H7 (cell line): ENCODE measurements at regions not wholly inside any gene's neighbourhood (a gene's known extent, or its start where the extent isn't known, plus 50 kb on each side); places are given as distances from the start of the nearest gene placed in this dataset.
"Not testable (repeated sequence)": the region's sequence is repeated elsewhere in the genome, so short reads cannot be mapped to it uniquely, and the experiment has no call there.

Experiments used
- DNase-seq: peaks from one replicate; pipeline ENCODE4 v3.0.0; 2012
- H3K27me3 ChIP-seq: 2 replicates; pipeline ENCODE4 v1.6.0; 2011; ENCODE audit warnings: mild to moderate bottlenecking, low read length; ENCODE audit not compliant: control insufficient read depth, insufficient read depth
- H3K36me3 ChIP-seq: replicated peaks from 2 replicates; pipeline ENCODE4 v1.5.1; 2011; ENCODE audit warnings: low read length; ENCODE audit not compliant: control insufficient read depth, insufficient read depth
- H3K4me3 ChIP-seq: 2 replicates; pipeline ENCODE4 v1.5.1; 2011; ENCODE audit warnings: low read depth, mild to moderate bottlenecking, control low read depth, low read length, moderate library complexity; ENCODE audit not compliant: insufficient read depth

- Histone ChIP-seq H3K27me3 (no peaks in the 10 kb centered on the region), H3K4me3 (no peak overlapping the region), H3K36me3 (no peaks in the 10 kb centered on the region)
- DNase-seq = no peak
These were observed 145.0 kb upstream of the HS3ST4 start for GRCh38 chr16:25546791-25547190.

- no peaks in the 10 kb centered on the region for H3K27me3 ChIP-seq
- H3K4me3 ChIP-seq = no peak overlapping the region
- H3K36me3 ChIP-seq = no peaks in the 10 kb centered on the region
- no peak for DNase-seq
These were observed 147.5 kb upstream of the HS3ST4 start for GRCh38 chr16:25544294-25544693.

DNA sequence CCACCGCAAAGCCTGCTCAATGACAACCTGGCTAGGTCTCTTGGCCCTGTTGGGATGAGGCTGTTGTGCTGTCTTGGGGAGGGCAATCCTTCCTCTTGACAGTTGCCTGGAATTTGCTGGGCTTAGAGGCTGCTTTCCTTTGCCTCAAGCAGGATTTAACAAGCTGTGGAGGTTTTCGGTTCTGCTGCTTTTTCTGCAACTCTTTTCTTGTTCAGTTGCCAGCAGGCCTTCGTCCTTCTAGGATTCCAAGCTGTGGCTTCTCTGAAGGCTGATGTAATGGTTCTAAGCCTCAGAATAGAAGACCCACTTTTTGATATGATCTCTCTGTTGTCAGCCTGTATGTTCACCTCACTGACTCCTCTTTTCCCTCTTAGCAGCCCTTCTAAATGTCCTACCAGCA lies 149.5 kb upstream of the HS3ST4 start:
- H3K27me3 ChIP-seq = no peaks in the 10 kb centered on the region

DNA sequence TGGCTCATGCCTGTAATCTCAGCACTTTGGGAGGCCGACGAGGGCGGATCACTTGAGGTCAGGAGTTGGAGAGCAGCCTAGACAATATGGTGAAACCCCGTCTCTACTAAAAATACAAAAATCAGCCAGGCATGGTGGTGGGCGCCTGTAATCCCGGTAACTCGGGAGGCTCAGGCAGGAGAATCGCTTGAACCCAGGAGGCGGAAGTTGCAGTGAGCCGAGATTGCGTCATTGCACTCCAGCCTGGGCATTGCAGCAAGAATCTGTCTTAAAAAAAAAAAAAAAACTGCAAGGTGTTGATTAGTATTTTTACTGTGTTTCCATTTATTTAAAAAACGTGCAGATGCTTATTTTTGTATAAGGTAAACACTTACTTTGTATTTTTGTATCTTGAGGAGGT lies 152.0 kb upstream of the HS3ST4 start:
- DNase-seq, H3K4me3 ChIP-seq, H3K36me3 ChIP-seq, H3K27me3 ChIP-seq: not testable (repeated sequence)

More for the DNA sequence above, 149.5 kb upstream of the HS3ST4 start:
- Histone ChIP-seq H3K4me3 (no peak overlapping the region), H3K36me3 (no peaks in the 10 kb centered on the region)
- no peak for DNase-seq

GRCh38 chr16:25523183-25523582 lies 168.6 kb upstream of the HS3ST4 start:
- DNase-seq = no peak
- Histone ChIP-seq H3K36me3 (no peaks in the 10 kb centered on the region), H3K4me3 (no peak overlapping the region), H3K27me3 (no peaks in the 10 kb centered on the region)

DNA sequence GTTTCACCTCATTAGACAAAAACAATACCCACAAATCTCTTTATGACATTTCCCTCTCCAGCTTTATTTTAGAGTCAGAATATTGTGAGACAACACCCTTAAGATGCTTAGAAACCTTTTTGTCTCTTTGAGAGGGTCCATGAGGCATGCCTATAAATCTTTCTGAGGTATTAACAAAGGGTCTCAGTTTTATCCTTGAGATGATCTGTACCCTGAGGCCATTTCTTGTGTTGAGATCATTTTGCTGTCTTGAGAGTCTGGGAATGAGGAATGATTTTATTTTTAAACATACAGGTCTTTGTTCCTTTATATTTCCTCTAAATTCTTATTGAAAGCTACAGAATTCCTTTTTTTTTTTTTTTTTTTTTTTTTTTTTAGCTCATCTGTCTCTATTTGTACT lies 179.7 kb upstream of the HS3ST4 start:
- Histone ChIP-seq H3K27me3 (no peaks in the 10 kb centered on the region), H3K36me3 (no peaks in the 10 kb centered on the region), H3K4me3 (no peak overlapping the region)
- no peak for DNase-seq

DNA sequence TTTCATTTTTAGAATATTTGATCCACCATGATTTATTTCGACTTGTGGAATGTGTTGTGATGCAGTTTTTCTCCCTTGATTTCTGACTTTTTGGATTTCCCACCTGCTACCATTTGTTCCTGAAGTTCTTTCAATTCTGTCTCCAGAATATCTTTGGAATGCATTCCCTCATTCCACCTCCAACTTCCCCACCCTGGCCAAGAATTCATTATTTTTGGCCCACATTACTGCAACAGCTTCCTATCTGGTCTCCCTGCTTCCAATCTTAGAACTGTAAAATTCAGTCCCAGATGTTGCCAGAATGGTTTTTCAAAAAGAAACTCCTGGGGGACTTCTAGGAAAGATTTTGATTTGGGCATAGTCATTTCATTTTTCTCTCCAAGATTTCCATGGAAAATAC lies 182.3 kb upstream of the HS3ST4 start:
- Histone ChIP-seq H3K36me3 (no peaks in the 10 kb centered on the region), H3K4me3 (no peak overlapping the region), H3K27me3 (no peaks in the 10 kb centered on the region)
- DNase-seq = no peak

GRCh38 chr16:25501530-25502255 lies 190.1 kb upstream of the HS3ST4 start:
- Histone ChIP-seq H3K4me3 (no peak overlapping the region), H3K36me3 (no peaks in the 10 kb centered on the region), H3K27me3 (no peaks in the 10 kb centered on the region)
- DNase-seq = no peak

DNA sequence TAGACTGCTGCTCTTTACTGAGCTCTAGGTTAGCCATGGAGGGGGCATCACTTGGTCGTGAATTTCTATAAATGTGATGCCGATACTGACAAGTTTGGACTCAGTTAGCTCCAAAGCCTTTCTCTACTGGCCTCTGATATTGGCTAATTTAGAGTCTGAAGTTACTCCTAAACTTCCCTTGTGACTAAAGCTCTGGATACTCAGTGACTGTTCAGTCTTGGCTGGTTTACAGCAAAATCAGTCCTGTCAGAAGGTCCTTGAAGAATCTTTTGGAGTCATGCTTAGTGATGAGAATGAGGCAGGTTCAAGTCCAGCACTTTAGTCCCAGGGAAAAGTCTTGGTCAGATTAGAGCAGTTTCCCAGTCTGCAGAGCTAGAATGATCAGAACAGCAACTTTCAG lies 197.5 kb upstream of the HS3ST4 start:
- H3K4me3 ChIP-seq = no peak overlapping the region

GRCh38 chr16:25493136-25493811 lies 198.5 kb upstream of the HS3ST4 start:
- Histone ChIP-seq H3K27me3 (no peaks in the 10 kb centered on the region), H3K36me3 (no peaks in the 10 kb centered on the region), H3K4me3 (no peak overlapping the region)
- DNase-seq = no peak

More for the DNA sequence above, 197.5 kb upstream of the HS3ST4 start:
- Histone ChIP-seq H3K27me3 (no peaks in the 10 kb centered on the region), H3K36me3 (no peaks in the 10 kb centered on the region)
- DNase-seq = no peak

DNA sequence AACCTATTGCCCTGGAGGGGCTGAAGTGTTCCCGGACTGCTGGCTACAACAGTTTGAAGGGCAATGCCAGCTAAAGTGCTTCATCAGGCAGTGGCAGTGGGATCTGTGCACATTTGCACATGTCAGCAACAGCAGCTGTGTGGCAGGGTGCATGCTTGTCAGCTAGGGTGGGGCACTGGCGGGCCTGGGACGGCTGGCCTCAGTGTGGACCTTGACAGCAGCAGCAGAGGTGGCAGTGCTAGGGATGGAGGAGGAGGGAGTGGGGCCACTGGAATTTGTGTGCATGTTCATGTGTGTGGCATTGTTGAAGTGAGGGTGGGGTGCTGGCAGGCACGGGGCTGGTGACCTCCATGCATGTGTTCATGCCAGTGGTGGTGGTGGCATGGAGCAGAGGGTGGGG lies 203.3 kb upstream of the HS3ST4 start:
- Histone ChIP-seq H3K4me3 (no peak overlapping the region), H3K27me3 (no peaks in the 10 kb centered on the region), H3K36me3 (no peaks in the 10 kb centered on the region)
- no peak for DNase-seq

GRCh38 chr16:25487888-25488287 lies 203.9 kb upstream of the HS3ST4 start:
- DNase-seq = no peak
- no peak overlapping the region for H3K4me3 ChIP-seq

GRCh38 chr16:25481636-25482035 lies 210.1 kb upstream of the HS3ST4 start:
- no peak for DNase-seq
- Histone ChIP-seq H3K27me3 (no peaks in the 10 kb centered on the region), H3K4me3 (no peak overlapping the region), H3K36me3 (no peaks in the 10 kb centered on the region)

More at GRCh38 chr16:25487888-25488287, 203.9 kb upstream of the HS3ST4 start:
- no peaks in the 10 kb centered on the region for H3K36me3 ChIP-seq
- no peaks in the 10 kb centered on the region for H3K27me3 ChIP-seq

DNA sequence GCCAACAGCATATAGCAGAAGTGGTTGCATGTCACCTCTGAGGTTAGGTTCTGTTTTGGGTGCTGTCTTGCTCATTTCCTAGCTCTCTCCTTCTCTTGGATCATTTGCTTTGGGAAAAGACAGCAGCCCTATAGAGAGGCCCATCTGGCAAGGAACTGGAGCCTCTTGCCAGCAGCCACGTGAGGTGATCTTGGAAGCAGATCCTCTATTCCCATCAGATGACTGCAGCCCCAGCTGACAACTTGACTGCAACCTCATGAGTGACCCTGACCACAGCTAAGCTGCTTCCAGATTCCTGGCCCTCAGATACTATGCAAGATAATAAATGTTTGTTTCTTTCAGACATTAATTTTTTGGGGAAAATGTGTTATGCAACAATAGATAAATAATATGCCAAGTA lies 213.3 kb upstream of the HS3ST4 start:
- no peak for DNase-seq
- H3K36me3 ChIP-seq = no peaks in the 10 kb centered on the region
- H3K27me3 ChIP-seq = no peaks in the 10 kb centered on the region
- no peak overlapping the region for H3K4me3 ChIP-seq

- DNase-seq = no peak
- Histone ChIP-seq H3K4me3 (no peak overlapping the region), H3K36me3 (no peaks in the 10 kb centered on the region), H3K27me3 (no peaks in the 10 kb centered on the region)
These were observed 206.4 kb upstream of the ZKSCAN2 start for GRCh38 chr16:25464058-25464457.
